ENCODE measurements at regions not wholly inside any gene's neighbourhood (a gene's known extent, or its start where the extent isn't known, plus 50 kb on each side); places are given as distances from the start of the nearest gene placed in this dataset.
"Not testable (repeated sequence)": the region's sequence is repeated elsewhere in the genome, so short reads cannot be mapped to it uniquely, and the experiment has no call there.

DNA sequence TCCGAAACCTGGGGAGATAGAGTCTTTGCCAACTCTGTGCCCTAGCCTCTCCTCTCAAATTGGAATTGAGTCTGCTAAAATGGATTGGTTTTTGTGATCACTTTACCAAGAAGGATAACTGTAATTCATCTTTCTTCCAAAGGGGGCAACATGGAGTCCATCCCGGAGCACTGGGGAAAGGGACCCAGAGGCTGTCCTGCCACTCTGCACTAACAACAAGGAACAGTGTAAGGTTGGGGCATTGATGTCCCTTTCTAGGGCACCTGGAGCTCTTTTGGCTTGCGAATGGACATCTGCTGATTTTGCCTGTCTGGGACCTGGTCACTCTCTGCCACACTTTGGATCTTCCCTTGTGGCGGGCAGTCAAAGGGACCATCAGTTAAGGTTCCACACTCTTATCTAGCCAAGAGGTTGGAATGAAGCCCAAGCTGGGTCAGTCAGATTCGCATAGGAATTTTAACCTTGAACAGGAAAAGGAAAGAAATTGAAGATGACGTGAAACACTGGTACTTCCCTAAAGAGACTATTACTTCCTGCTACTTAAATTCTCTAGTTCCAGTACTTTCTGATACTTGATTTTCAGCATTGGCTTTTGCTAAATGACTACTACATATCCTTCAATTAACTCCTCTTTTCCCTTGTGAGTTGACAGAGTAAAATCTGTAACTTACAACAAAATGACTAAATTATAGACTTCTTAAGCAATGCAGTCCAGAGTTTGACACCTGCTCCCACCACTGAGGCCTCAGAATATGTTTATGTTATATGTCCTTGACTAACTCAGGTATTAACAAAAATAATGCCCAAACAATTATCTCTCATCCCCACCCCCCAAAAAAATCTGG is 64.7 kb upstream of the KLF7 start:
- Histone ChIP-seq H2AFZ (ENCODE audit: low read depth, low read length, severe bottlenecking) (no peak overlapping the region), H3K4me2 (ENCODE audit: low read depth, low read length, poor library complexity, severe bottlenecking) (no peak overlapping the region), H3K9me3 (ENCODE audit: insufficient read depth, low read length) (no peaks in the 10 kb centered on the region), H3K27ac (ENCODE audit: low read depth, low read length) (no peak overlapping the region), H3K36me3 (ENCODE audit: low read length) (no peaks in the 10 kb centered on the region), H3F3A (ENCODE audit: insufficient read depth) (no peaks in the 10 kb centered on the region), H3K9me2 (replicated peaks; ENCODE audit: insufficient read depth, low read length) (no peaks in the 10 kb centered on the region), H3K4me3 (ENCODE audit: insufficient read depth, low read length, poor library complexity, severe bottlenecking) (no peak overlapping the region), H3K27me3 (ENCODE audit: low read length) (no peaks in the 10 kb centered on the region), H3K79me2 (ENCODE audit: insufficient read depth, low read length) (no peaks in the 10 kb centered on the region), H3K9ac (ENCODE audit: low read length) (no peak overlapping the region), H4K20me1 (ENCODE audit: low read depth, low read length) (no peaks in the 10 kb centered on the region)
- TF ChIP-seq EZH2phosphoT487 (conservative IDR thresholded peaks at IDR 0.05; ENCODE audit: low read length), result no peak
- TF ChIP-seq, protein P1, sequence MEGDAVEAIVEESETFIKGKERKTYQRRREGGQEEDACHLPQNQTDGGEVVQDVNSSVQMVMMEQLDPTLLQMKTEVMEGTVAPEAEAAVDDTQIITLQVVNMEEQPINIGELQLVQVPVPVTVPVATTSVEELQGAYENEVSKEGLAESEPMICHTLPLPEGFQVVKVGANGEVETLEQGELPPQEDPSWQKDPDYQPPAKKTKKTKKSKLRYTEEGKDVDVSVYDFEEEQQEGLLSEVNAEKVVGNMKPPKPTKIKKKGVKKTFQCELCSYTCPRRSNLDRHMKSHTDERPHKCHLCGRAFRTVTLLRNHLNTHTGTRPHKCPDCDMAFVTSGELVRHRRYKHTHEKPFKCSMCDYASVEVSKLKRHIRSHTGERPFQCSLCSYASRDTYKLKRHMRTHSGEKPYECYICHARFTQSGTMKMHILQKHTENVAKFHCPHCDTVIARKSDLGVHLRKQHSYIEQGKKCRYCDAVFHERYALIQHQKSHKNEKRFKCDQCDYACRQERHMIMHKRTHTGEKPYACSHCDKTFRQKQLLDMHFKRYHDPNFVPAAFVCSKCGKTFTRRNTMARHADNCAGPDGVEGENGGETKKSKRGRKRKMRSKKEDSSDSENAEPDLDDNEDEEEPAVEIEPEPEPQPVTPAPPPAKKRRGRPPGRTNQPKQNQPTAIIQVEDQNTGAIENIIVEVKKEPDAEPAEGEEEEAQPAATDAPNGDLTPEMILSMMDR (IDR thresholded peaks at IDR 0.05; ENCODE audit: insufficient read depth, low read length, poor library complexity, severe bottlenecking), result no peak

DNA sequence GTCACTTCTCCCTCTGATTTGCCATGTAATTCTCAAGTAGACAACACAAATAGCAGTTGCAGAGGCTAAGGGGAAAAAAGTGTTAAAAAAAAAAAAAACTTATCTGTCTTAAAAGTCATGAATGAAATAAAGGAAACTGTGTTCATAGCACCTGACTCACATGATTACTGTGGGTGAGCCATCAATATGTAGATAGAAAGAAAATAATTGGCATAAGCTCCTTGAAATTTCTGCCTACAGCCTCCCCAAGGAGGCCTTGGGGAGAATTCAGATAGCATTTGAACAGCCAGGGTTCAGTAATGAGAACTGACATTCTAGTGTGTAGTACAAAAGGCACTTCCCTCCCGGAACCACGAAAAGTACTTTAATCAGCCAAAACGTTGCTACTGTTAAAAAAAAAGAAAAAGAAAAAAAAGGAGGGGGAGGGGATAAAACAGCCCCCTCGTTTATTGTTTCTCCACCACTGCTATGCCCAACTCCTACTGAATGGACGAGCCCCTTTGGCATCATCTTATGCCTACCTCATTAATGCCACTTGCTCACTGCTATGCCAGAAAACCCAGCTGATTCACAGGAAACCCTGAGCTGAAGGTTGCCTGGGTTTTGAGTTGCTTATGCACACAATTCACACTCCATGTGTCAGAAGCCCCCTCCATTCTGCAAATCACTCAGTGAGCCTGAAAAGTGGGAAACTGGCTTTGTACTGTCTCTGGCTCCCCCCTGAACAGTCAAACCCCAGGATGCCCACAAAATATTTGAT is 65.5 kb upstream of the KLF7 start:
- no peaks in the 10 kb centered on the region for H3F3A ChIP-seq (ENCODE audit: insufficient read depth)
- no peaks in the 10 kb centered on the region for H3K9me2 ChIP-seq (replicated peaks; ENCODE audit: insufficient read depth, low read length)
- H3K79me2 ChIP-seq (ENCODE audit: insufficient read depth, low read length), result no peaks in the 10 kb centered on the region
- TF ChIP-seq EZH2phosphoT487 (conservative IDR thresholded peaks at IDR 0.05; ENCODE audit: low read length), result no peak
- TF ChIP-seq, protein P1 (IDR thresholded peaks at IDR 0.05; ENCODE audit: insufficient read depth, low read length, poor library complexity, severe bottlenecking), result no peak
- no peaks in the 10 kb centered on the region for H3K9me3 ChIP-seq (ENCODE audit: insufficient read depth, low read length)
- H3K9ac ChIP-seq (ENCODE audit: low read length), result no peak overlapping the region
- no peaks in the 10 kb centered on the region for H4K20me1 ChIP-seq (ENCODE audit: low read depth, low read length)
- H3K4me3 ChIP-seq (ENCODE audit: insufficient read depth, low read length, poor library complexity, severe bottlenecking), result no peak overlapping the region
- no peak overlapping the region for H3K4me2 ChIP-seq (ENCODE audit: low read depth, low read length, poor library complexity, severe bottlenecking)
- H3K27ac ChIP-seq (ENCODE audit: low read depth, low read length), result no peak overlapping the region
- H2AFZ ChIP-seq (ENCODE audit: low read depth, low read length, severe bottlenecking), result no peak overlapping the region
- no peaks in the 10 kb centered on the region for H3K36me3 ChIP-seq (ENCODE audit: low read length)
- no peaks in the 10 kb centered on the region for H3K27me3 ChIP-seq (ENCODE audit: low read length)

DNA sequence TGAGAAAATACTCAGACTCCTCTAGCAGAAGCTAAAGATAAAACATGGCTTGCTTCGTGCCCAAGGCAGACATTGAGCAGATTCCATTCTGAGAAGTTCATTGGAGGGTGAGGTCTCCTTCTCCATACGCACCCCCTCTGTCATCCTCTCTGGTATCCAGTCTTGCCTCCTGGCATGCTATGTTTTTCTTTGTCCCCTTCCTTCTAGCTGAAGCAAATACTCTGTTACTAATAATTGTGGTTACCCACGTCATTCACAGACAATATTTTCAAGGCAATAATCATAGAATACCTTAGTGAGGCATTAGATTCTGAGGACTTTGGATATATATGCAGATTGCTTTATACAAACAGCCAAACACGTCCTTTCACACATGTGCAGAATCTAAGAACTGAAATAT is 66.2 kb upstream of the KLF7 start:
- no peaks in the 10 kb centered on the region for H3K9me2 ChIP-seq (replicated peaks; ENCODE audit: insufficient read depth, low read length)
- no peak overlapping the region for H2AFZ ChIP-seq (ENCODE audit: low read depth, low read length, severe bottlenecking)
- H3K9ac ChIP-seq (ENCODE audit: low read length), result no peak overlapping the region
- H3K36me3 ChIP-seq (ENCODE audit: low read length), result no peaks in the 10 kb centered on the region
- no peak overlapping the region for H3K4me3 ChIP-seq (ENCODE audit: insufficient read depth, low read length, poor library complexity, severe bottlenecking)
- no peak for TF ChIP-seq EZH2phosphoT487 (conservative IDR thresholded peaks at IDR 0.05; ENCODE audit: low read length)
- TF ChIP-seq, protein P1 (IDR thresholded peaks at IDR 0.05; ENCODE audit: insufficient read depth, low read length, poor library complexity, severe bottlenecking), result no peak
- no peaks in the 10 kb centered on the region for H3K9me3 ChIP-seq (ENCODE audit: insufficient read depth, low read length)
- no peaks in the 10 kb centered on the region for H3K79me2 ChIP-seq (ENCODE audit: insufficient read depth, low read length)
- no peaks in the 10 kb centered on the region for H4K20me1 ChIP-seq (ENCODE audit: low read depth, low read length)
- H3K27me3 ChIP-seq (ENCODE audit: low read length), result no peaks in the 10 kb centered on the region
- no peaks in the 10 kb centered on the region for H3F3A ChIP-seq (ENCODE audit: insufficient read depth)
- H3K4me2 ChIP-seq (ENCODE audit: low read depth, low read length, poor library complexity, severe bottlenecking), result no peak overlapping the region
- no peak overlapping the region for H3K27ac ChIP-seq (ENCODE audit: low read depth, low read length)

DNA sequence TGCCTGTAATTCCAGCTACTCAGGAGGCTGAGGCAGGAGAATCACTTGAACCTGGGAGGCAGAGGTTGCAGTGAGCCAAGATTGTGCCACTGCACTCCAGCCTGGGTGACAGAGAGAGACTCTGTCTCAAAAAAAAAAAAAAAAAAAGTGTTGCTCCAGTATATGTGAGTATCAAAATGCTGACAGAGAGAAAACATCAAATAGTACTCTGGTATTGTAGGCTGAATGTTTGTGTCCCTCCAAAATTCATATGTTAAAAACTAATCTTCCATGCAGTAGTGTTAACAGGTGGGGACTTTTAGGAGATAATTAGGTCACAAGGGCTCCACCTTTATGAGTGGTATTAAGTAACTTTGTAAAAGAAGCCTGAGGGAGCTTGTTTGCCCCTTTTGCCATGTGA is 67.4 kb upstream of the KLF7 start:
- not testable (repeated sequence) for H3K27me3 ChIP-seq (ENCODE audit: low read length); H4K20me1 ChIP-seq (ENCODE audit: low read depth, low read length); H3K9ac ChIP-seq (ENCODE audit: low read length); H3F3A ChIP-seq (ENCODE audit: insufficient read depth); H3K4me2 ChIP-seq (ENCODE audit: low read depth, low read length, poor library complexity, severe bottlenecking); H2AFZ ChIP-seq (ENCODE audit: low read depth, low read length, severe bottlenecking); H3K27ac ChIP-seq (ENCODE audit: low read depth, low read length); H3K9me3 ChIP-seq (ENCODE audit: insufficient read depth, low read length); H3K36me3 ChIP-seq (ENCODE audit: low read length); H3K9me2 ChIP-seq (replicated peaks; ENCODE audit: insufficient read depth, low read length); H3K4me3 ChIP-seq (ENCODE audit: insufficient read depth, low read length, poor library complexity, severe bottlenecking); H3K79me2 ChIP-seq (ENCODE audit: insufficient read depth, low read length)

All from SU-DHL-6 (cell line).